GM12878 (cell line): ENCODE measurements at regions not wholly inside any gene's neighbourhood (a gene's known extent, or its start where the extent isn't known, plus 50 kb on each side); places are given as distances from the start of the nearest gene placed in this dataset.
"Not testable (repeated sequence)": the region's sequence is repeated elsewhere in the genome, so short reads cannot be mapped to it uniquely, and the experiment has no call there.

ENCODE experiments used
- ATAC-seq: fragments of 200-7000 bp; cut with Tn5 transposase; 3 replicates; pipeline ENCODE4 v1.9.1; 2020; ENCODE audit warnings: mild to moderate bottlenecking, moderate library complexity
- BruUV-seq: library from RNA; stranded (reverse); fragments of 400-500 nt; replicated peaks from 2 replicates; lab custom pipeline; 2021; lab: Mats Ljungman, UMichigan
- CTCF ChIA-PET: fragments of 300-600 bp; sonication (Branson Sonifier 250); formaldehyde crosslinking; extraction: SDS; loops from one replicate; lab custom pipeline; 2021; ENCODE audit warnings: inconsistent platforms; lab: Yijun Ruan, JAX
- POLR2A ChIA-PET: fragments of 350-600 bp; formaldehyde crosslinking; extraction: SDS; loops from one replicate; lab custom pipeline; 2021; ENCODE audit warnings: inconsistent platforms; lab: Charles Lee
- RAD21 ChIA-PET: fragments of 300-600 bp; sonication (Branson Sonifier 250); formaldehyde crosslinking; loops from one replicate; lab custom pipeline; 2023; ENCODE audit warnings: antibody characterized with exemption; ENCODE audit not compliant: unreplicated experiment; lab: Charles Lee
- SMC1A ChIA-PET: fragments of 300-600 bp; sonication (Branson Sonifier 250); formaldehyde crosslinking; loops from one replicate; lab custom pipeline; 2023; ENCODE audit not compliant: unreplicated experiment, uncharacterized antibody; lab: Charles Lee
- DNase-seq: peaks from one replicate; pipeline ENCODE4 v3.0.0-alpha.2; 2011; ENCODE audit warnings: low read depth, low spot score
- FAIRE-seq: peaks from 3 replicates; lab custom pipeline; 2011; peaks lifted over from hg19 to GRCh38; lab: Jason Lieb, UNC
- H2AFZ ChIP-seq: 2 replicates; pipeline ENCODE4 v1.6.0; 2011; ENCODE audit warnings: low read depth, low read length, control low read depth; ENCODE audit not compliant: control insufficient read depth
- H3K27ac ChIP-seq: 2 replicates; pipeline ENCODE4 v1.5.1; 2011; ENCODE audit warnings: control low read depth; ENCODE audit not compliant: control insufficient read depth, insufficient read depth
- H3K27me3 ChIP-seq, 2 experiments: replicated peaks in 1 of 2; 2 replicates each; pipeline versions ENCODE4 v1.6.0 to v1.6.1; 2011; ENCODE audit warnings: low read length in 1 of 2; ENCODE audit not compliant: control insufficient read depth in 2 of 2, insufficient read depth in 2 of 2
- H3K36me3 ChIP-seq, 2 experiments: 2 replicates each; pipeline ENCODE4 v1.5.1; 2011; ENCODE audit warnings: low read length in 1 of 2; ENCODE audit not compliant: control insufficient read depth in 2 of 2, insufficient read depth in 2 of 2
- H3K4me1 ChIP-seq: 2 replicates; pipeline ENCODE4 v1.6.1; 2011; ENCODE audit warnings: mild to moderate bottlenecking, low read length, moderate library complexity, mixed read lengths; ENCODE audit not compliant: control insufficient read depth, insufficient read depth
- H3K4me2 ChIP-seq: 2 replicates; pipeline ENCODE4 v1.6.0; 2011; ENCODE audit warnings: control low read depth; ENCODE audit not compliant: control insufficient read depth, insufficient read depth
- H3K4me3 ChIP-seq: fragments of 200-600 bp; sonication (generic); 2 replicates; pipeline ENCODE4 v1.5.1; 2016
- H3K79me2 ChIP-seq: 2 replicates; pipeline ENCODE4 v1.6.0; 2011; ENCODE audit warnings: low read length; ENCODE audit not compliant: control insufficient read depth, insufficient read depth
- H3K9ac ChIP-seq: 2 replicates; pipeline ENCODE4 v1.8.0; 2011; ENCODE audit warnings: low read length, control low read depth, mixed read lengths; ENCODE audit not compliant: control insufficient read depth, insufficient read depth
- H3K9me3 ChIP-seq: replicated peaks from 3 replicates; pipeline ENCODE4 v1.5.1; 2011; ENCODE audit warnings: mild to moderate bottlenecking, low read length; ENCODE audit not compliant: control insufficient read depth, insufficient read depth
- H4K20me1 ChIP-seq: 2 replicates; pipeline ENCODE4 v1.6.0; 2011; ENCODE audit not compliant: control insufficient read depth, insufficient read depth
- KDM1A ChIP-seq: fragments of 200-600 bp; sonication (generic); IDR thresholded peaks from 2 replicates; pipeline ENCODE4 v1.6.1; 2016; ENCODE audit warnings: borderline replicate concordance
- RAD51 ChIP-seq: fragments of 450-650 bp; IDR thresholded peaks from 2 replicates; pipeline ENCODE4 v1.6.1; 2016; ENCODE audit warnings: moderate library complexity, mild to moderate bottlenecking, inconsistent platforms
- RCOR1 ChIP-seq: conservative IDR thresholded peaks from 2 replicates; pipeline ENCODE4 v1.6.1; 2012; ENCODE audit warnings: low read depth, low read length, improper control_type of control experiment
- WGBS: methylation state at CpG from one replicate; pipeline ENCODE4 v1.1.6; 2016; ENCODE audit warnings: low lambda C conversion rate; ENCODE audit not compliant: insufficient replicate concordance, insufficient coverage; ENCODE audit errors: missing lambda C conversion rate; 5-methylcytosine and 5-hydroxymethylcytosine counted together
- in situ Hi-C: fragments of 300-500 bp; cut with MboI; formaldehyde crosslinking; loops from 9 replicates; pipeline ENCODE4 v1.14.3; 2018; ENCODE audit warnings: mixed read lengths
- intact Hi-C: fragments of 100-400 bp; cut with micrococcal nuclease; formaldehyde crosslinking; loops from one replicate; pipeline ENCODE4 v1.14.2; 2022; ENCODE audit not compliant: unreplicated experiment

DNA sequence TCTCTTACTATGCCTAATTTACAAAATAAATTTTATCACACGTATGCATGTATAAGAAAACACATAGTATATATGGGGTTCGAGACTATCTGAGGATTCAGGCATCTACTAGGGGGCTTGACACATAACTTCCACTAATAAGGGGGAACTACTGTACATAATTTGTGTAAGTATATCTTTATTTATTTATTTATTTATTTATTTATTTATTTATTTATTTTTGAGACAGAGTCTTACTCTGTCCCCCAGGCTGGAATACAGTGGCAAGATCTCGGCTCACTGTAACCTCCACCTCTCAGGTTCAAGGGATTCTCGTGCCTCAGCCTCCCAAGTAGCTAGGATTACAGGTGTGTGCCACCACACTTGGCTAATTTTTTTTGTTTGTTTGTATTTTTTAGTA is 414.4 kb upstream of the CDH20 start:
- intact Hi-C loops, H3K36me3 ChIP-seq, ATAC-seq, H3K4me3 ChIP-seq, SMC1A ChIA-PET, H3K27ac ChIP-seq, POLR2A ChIA-PET, H2AFZ ChIP-seq, H3K9me3 ChIP-seq, in situ Hi-C loops, H3K79me2 ChIP-seq, H3K4me2 ChIP-seq, H3K27me3 ChIP-seq, RAD21 ChIA-PET, BruUV-seq, FAIRE-seq, DNase-seq, H3K4me1 ChIP-seq, H4K20me1 ChIP-seq, H3K9ac ChIP-seq: not testable (repeated sequence)
- CTCF ChIA-PET, result interaction anchor here (0.7 kb wide), 1 partner anchor 99 kb away, joined by 3 read pairs; no protein-coding TSS in a partner anchor
- 30% methylated on average over 4 of the region's 4 CpGs for WGBS

DNA sequence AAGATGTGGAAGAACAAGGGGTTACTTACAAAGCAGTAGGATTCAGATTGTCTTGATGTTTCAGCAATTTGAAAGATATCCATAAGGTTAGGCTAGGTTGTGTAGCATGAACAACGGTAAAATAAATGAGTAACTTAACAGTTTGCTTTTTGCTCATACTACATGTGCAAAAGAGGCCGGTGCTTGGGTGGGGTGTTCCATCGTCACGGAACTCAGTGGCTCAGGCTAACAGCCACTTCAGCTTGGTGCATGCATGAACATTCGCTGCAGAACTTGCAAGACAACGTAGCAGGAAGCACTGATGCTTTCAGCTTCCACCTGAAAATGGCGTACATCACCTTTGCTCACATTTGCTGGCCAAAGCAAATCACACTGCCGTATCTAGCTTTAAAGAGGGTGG is 407.3 kb upstream of the CDH20 start:
- WGBS, result 38% methylated on average over 8 of the region's 8 CpGs
- in situ Hi-C loops (no loop called here), intact Hi-C loops (no loop called here)
- H3K4me3 ChIP-seq, result no peak overlapping the region
- TF ChIP-seq RAD51, result no peak
- no peak for TF ChIP-seq KDM1A
- no peak for TF ChIP-seq RCOR1
- no TSS peak for BruUV-seq
- no peak overlapping the region for H3K4me2 ChIP-seq
- POLR2A ChIA-PET, result no interaction called here
- no peaks in the 10 kb centered on the region for H3K4me1 ChIP-seq
- H4K20me1 ChIP-seq, result no peaks in the 10 kb centered on the region
- H3K79me2 ChIP-seq, result no peaks in the 10 kb centered on the region
- DNase-seq (no peak), FAIRE-seq (no peak), ATAC-seq (no peak)
- CTCF ChIA-PET, result no interaction called here
- no peaks in the 10 kb centered on the region for H3K9me3 ChIP-seq
- no peaks in the 10 kb centered on the region for H3K36me3 ChIP-seq
- SMC1A ChIA-PET, result no interaction called here
- no peaks in the 10 kb centered on the region for H3K27me3 ChIP-seq
- RAD21 ChIA-PET, result no interaction called here
- no peak overlapping the region for H3K9ac ChIP-seq
- no peak overlapping the region for H3K27ac ChIP-seq
- H2AFZ ChIP-seq, result no peak overlapping the region
